ENCODE measurements at regions not wholly inside any gene's neighbourhood (a gene's known extent, or its start where the extent isn't known, plus 50 kb on each side); places are given as distances from the start of the nearest gene placed in this dataset.
"Not testable (repeated sequence)": the region's sequence is repeated elsewhere in the genome, so short reads cannot be mapped to it uniquely, and the experiment has no call there.

DNA sequence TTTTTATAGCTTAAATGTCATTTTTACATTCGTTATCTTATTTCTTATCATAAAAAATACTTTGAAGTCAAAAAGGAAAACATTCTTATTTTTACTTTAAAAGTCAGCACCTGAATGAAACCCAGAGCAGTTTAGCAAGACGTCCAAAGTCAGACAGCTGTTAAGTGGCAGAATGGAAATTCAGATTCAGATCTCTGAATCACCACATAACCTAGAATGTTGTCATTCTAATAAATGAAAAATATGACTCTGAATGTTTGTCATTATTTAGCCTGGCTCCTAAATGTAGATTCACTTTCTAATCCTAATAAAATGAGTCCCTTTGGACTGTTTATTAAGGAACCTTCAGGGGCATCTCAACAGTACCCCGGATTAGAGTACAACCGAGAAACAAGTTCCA is 75.2 kb upstream of the RGS7 start:
- ChIA-PET POLR2A (no interaction called here), CTCF (no interaction called here)
- ATAC-seq (ENCODE audit: low read depth) (no peak), DNase-seq (no peak)
- Mint-ChIP-seq H3K9me3 (peaks cover 4% of the 10 kb centered on the region), H3K27ac (no peak overlapping the region), H3K36me3 (ENCODE audit: low read depth) (no peaks in the 10 kb centered on the region), H3K27me3 (peaks cover 18% of the 10 kb centered on the region), H3K4me3 (no peak overlapping the region), H3K4me1 (no peaks in the 10 kb centered on the region)
- TF ChIP-seq, protein P1, sequence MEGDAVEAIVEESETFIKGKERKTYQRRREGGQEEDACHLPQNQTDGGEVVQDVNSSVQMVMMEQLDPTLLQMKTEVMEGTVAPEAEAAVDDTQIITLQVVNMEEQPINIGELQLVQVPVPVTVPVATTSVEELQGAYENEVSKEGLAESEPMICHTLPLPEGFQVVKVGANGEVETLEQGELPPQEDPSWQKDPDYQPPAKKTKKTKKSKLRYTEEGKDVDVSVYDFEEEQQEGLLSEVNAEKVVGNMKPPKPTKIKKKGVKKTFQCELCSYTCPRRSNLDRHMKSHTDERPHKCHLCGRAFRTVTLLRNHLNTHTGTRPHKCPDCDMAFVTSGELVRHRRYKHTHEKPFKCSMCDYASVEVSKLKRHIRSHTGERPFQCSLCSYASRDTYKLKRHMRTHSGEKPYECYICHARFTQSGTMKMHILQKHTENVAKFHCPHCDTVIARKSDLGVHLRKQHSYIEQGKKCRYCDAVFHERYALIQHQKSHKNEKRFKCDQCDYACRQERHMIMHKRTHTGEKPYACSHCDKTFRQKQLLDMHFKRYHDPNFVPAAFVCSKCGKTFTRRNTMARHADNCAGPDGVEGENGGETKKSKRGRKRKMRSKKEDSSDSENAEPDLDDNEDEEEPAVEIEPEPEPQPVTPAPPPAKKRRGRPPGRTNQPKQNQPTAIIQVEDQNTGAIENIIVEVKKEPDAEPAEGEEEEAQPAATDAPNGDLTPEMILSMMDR (IDR thresholded peaks at IDR 0.05): no peak
- intact Hi-C loops (cut with micrococcal nuclease): no loop called here

DNA sequence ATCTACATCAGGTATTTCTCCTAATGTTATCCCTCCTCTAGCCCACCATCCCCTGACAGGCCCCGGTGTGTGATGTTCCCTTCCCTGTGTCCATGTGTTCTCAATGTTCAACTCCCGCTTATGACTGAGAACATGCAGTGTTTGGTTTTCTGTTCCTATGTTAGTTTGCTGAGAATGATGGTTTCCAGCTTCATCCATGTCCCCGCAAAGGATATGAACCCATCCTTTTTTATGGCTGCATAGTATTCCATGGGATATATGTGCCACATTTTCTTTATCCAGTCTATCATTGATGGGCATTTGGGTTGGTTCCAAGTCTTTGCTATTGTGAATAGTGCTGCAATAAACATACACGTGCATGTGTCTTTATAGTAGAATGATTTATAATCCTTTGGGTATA is 68.1 kb upstream of the RGS7 start:
- H3K9me3 Mint-ChIP-seq; intact Hi-C loops (cut with micrococcal nuclease); H3K36me3 Mint-ChIP-seq (ENCODE audit: low read depth); CTCF ChIA-PET; DNase-seq; H3K27ac Mint-ChIP-seq; ATAC-seq (ENCODE audit: low read depth); H3K4me1 Mint-ChIP-seq; POLR2A ChIA-PET: not testable (repeated sequence)
- Mint-ChIP-seq H3K4me3 (peak overlapping the region; percentile 52), H3K27me3 (peaks cover 35% of the 10 kb centered on the region)

DNA sequence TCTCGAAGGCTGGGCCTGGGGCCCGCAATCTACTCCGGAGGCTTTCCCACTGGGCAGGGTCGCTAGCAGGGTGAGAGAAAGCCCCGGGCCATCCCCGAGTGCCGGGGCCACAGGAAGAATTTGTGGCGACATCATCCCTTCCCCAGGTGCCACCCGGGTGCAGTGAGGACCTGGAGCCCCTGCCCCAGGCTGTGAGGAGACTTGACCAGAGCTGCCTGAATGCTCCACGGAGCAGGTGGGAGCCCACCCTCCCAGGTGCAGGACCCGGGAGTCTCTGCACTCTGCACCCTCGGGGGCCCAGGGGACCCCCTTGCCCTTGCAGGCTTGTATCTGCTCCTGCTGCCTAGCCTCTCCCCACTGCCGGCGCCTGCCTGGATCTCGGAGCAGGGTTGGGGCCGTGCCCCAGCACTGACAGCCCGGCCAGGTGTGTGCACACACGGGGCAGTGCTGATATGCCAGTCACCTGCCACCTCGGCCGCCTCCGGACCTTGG is 67.5 kb upstream of the RGS7 start:
- TF ChIP-seq, protein P1 (IDR thresholded peaks at IDR 0.05): no peak
- Mint-ChIP-seq H3K27ac (no peak overlapping the region), H3K36me3 (ENCODE audit: low read depth) (no peaks in the 10 kb centered on the region), H3K4me1 (peaks cover 7% of the 10 kb centered on the region), H3K27me3 (peaks cover 35% of the 10 kb centered on the region), H3K9me3 (peaks cover 4% of the 10 kb centered on the region), H3K4me3 (peak overlapping the region; percentile 76)
- POLR2A ChIA-PET: no interaction called here
- DNase-seq (no peak), ATAC-seq (ENCODE audit: low read depth) (no peak)
- CTCF ChIA-PET: no interaction called here
- intact Hi-C loops (cut with micrococcal nuclease): no loop called here

DNA sequence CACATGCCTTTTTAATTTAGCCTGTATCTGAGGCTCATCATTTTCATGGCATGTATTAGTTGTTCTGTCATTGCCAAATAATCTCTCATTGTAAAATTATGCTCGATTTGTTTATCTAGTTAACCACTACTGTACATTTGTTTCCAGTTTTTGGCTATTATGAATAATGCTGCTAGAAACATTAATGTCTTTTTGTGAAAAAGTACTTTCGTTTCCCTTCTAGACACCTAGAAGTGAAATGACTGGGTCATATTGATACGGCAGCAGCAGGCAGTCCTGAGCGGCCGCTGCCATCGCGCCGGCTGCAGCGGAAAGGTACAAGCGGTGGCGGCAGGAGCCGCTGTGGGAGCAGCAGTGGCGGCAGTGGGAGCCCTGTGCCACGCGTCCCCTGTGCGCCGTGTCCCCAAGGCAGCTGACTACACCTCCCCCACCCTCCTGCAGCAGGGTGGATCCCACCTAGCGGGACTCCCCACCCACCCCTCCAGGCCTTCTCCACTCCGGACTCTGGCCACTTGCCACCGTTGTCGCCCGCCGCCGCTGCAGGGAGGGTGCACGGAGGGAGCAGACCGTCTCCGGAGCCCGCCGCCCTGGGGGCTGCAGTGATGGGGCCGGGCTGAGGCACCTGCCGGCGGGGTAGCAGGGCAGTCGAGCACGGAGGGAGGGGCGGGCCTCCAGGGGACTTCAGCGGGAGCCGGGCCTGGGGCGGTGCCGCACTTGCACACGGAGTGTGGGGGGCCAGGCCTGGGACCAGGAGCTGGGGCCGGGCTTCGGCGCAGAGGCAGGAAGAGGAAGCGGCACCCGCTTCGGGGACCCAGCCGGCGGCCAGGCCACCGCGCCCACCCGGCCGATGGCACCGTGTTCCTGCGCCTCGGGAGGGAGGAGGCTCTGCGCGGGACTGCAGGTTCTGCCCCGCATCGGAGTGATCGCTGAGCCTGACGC is 66.8 kb upstream of the RGS7 start:
- intact Hi-C loops (cut with micrococcal nuclease): loop anchor here (1.0 kb wide), 1 partner anchor 94 kb away; no protein-coding TSS in a partner anchor
- DNase-seq: peak; percentile 29
- POLR2A ChIA-PET: no interaction called here
- TF ChIP-seq, protein P1 (IDR thresholded peaks at IDR 0.05): no peak
- Mint-ChIP-seq H3K4me3 (peak overlapping the region; percentile 76), H3K9me3 (peaks cover 5% of the 10 kb centered on the region), H3K36me3 (ENCODE audit: low read depth) (no peaks in the 10 kb centered on the region), H3K27ac (no peak overlapping the region), H3K4me1 (peaks cover 7% of the 10 kb centered on the region), H3K27me3 (peaks cover 37% of the 10 kb centered on the region)
- peak; percentile 58 for ATAC-seq (ENCODE audit: low read depth)
- CTCF ChIA-PET: no interaction called here

DNA sequence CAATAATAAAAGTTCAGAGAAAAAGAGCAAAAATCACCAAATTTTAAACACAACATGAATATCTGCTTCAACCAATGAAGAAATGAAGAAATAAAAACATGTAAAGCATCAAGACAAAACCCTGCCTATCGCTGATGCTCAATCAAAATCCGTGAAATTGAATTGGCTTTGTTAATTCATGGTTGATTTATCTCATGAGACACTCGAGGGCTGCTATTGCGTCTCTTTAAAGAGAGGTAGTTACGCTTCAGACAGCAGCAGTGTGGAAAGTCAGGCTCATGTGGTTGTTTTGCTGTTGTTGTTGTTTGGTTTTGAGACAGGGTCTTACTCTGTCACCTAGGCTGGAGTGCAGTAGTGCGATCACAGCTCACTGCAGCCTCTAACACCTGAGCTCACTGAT is 65.5 kb upstream of the RGS7 start:
- Mint-ChIP-seq H3K36me3 (ENCODE audit: low read depth) (no peaks in the 10 kb centered on the region), H3K4me3 (no peak overlapping the region), H3K27ac (no peak overlapping the region), H3K27me3 (peaks cover 30% of the 10 kb centered on the region), H3K9me3 (peaks cover 5% of the 10 kb centered on the region), H3K4me1 (peaks cover 7% of the 10 kb centered on the region)
- TF ChIP-seq, protein P1 (IDR thresholded peaks at IDR 0.05): no peak
- DNase-seq (no peak), ATAC-seq (ENCODE audit: low read depth) (no peak)
- ChIA-PET POLR2A (no interaction called here), CTCF (no interaction called here)
- intact Hi-C loops (cut with micrococcal nuclease): no loop called here

All from activated B cell treated with CpG ODN at 0.5 μM for 24 hours (primary cell).